Colonic mucosa (tissue), 4 donors: ENCODE measurements at regions not wholly inside any gene's neighbourhood (a gene's known extent, or its start where the extent isn't known, plus 50 kb on each side); places are given as distances from the start of the nearest gene placed in this dataset.

ENCODE experiments used
- DNase-seq: peaks from one replicate; pipeline ENCODE4 v3.0.0-alpha.2; 2020
- H3K27ac ChIP-seq: fragments of 200-600 bp; one replicate; pipeline ENCODE4 v1.8.0; 2021
- H3K27me3 ChIP-seq: fragments of 200-600 bp; one replicate; pipeline ENCODE4 v1.8.0; 2021
- H3K36me3 ChIP-seq: fragments of 200-600 bp; one replicate; pipeline ENCODE4 v1.8.0; 2021
- H3K4me1 ChIP-seq: fragments of 200-600 bp; one replicate; pipeline ENCODE4 v1.8.0; 2021; ENCODE audit warnings: mild to moderate bottlenecking
- H3K4me3 ChIP-seq: fragments of 200-600 bp; one replicate; pipeline ENCODE4 v1.8.0; 2021
- H3K9ac ChIP-seq, 2 donors: one replicate each; pipeline ENCODE4 v1.7.0; 2013; ENCODE audit warnings: control low read depth in 2 of 2, low read depth in 2 of 2, low read length in 2 of 2
- H3K9me3 ChIP-seq: fragments of 200-600 bp; one replicate; pipeline ENCODE4 v1.8.0; 2021
- CTCF ChIP-seq: fragments of 200-600 bp; IDR thresholded peaks from one replicate; pipeline ENCODE4 v1.8.0; 2022; ENCODE audit warnings: antibody characterized with exemption, mild to moderate bottlenecking
- intact Hi-C: fragments of 100-400 bp; cut with DNase I; formaldehyde crosslinking; loops from one replicate; pipeline ENCODE4 v1.14.1; 2022
- donor health status: healthy.
- donor health status: DM: no; HTN: no; CAD: no.
- donor health status: DM: no; HTN: no; CAD: no.

- no peak for TF ChIP-seq CTCF
- H3K9ac ChIP-seq = no peak overlapping the region
- H3K27ac ChIP-seq = no peak overlapping the region
- H3K36me3 ChIP-seq = no peaks in the 10 kb centered on the region
- intact Hi-C loops = no loop called here
- no peaks in the 10 kb centered on the region for H3K27me3 ChIP-seq
- no peak for DNase-seq
- H3K9me3 ChIP-seq = no peaks in the 10 kb centered on the region
- no peaks in the 10 kb centered on the region for H3K4me1 ChIP-seq
- H3K4me3 ChIP-seq = no peak overlapping the region
These were observed 105.1 kb upstream of the TOX3 start for GRCh38 chr16:52652033-52652432.

- H3K9me3 ChIP-seq = no peaks in the 10 kb centered on the region
- no peak overlapping the region for H3K4me3 ChIP-seq
- no peak overlapping the region for H3K9ac ChIP-seq
- H3K4me1 ChIP-seq = no peaks in the 10 kb centered on the region
- no peak overlapping the region for H3K27ac ChIP-seq
- H3K27me3 ChIP-seq = no peaks in the 10 kb centered on the region
- no peak for TF ChIP-seq CTCF
- intact Hi-C loops = no loop called here
- no peak for DNase-seq
- no peaks in the 10 kb centered on the region for H3K36me3 ChIP-seq
These were observed 103.8 kb upstream of the TOX3 start for GRCh38 chr16:52650789-52651188.

GRCh38 chr16:52650318-52650717 lies 103.4 kb upstream of the TOX3 start:
- Histone ChIP-seq H3K36me3 (no peaks in the 10 kb centered on the region), H3K9ac (no peak overlapping the region), H3K27me3 (no peaks in the 10 kb centered on the region), H3K9me3 (no peaks in the 10 kb centered on the region), H3K27ac (no peak overlapping the region), H3K4me3 (no peak overlapping the region), H3K4me1 (no peaks in the 10 kb centered on the region)
- DNase-seq = no peak
- intact Hi-C loops = no loop called here
- TF ChIP-seq CTCF = no peak

GRCh38 chr16:52649870-52650269 lies 102.9 kb upstream of the TOX3 start:
- no peak for DNase-seq
- intact Hi-C loops = no loop called here
- H3K4me1 ChIP-seq = no peaks in the 10 kb centered on the region
- H3K27ac ChIP-seq = no peak overlapping the region
- H3K9ac ChIP-seq = no peak overlapping the region
- no peaks in the 10 kb centered on the region for H3K36me3 ChIP-seq
- no peaks in the 10 kb centered on the region for H3K27me3 ChIP-seq
- TF ChIP-seq CTCF = no peak
- H3K9me3 ChIP-seq = no peaks in the 10 kb centered on the region
- no peak overlapping the region for H3K4me3 ChIP-seq

GRCh38 chr16:52647588-52647987 lies 100.6 kb upstream of the TOX3 start:
- Histone ChIP-seq H3K4me1 (no peaks in the 10 kb centered on the region), H3K9me3 (no peaks in the 10 kb centered on the region), H3K27me3 (no peaks in the 10 kb centered on the region), H3K4me3 (no peak overlapping the region), H3K9ac (no peak overlapping the region), H3K27ac (no peak overlapping the region), H3K36me3 (no peaks in the 10 kb centered on the region)
- intact Hi-C loops = no loop called here
- DNase-seq = no peak
- no peak for TF ChIP-seq CTCF

GRCh38 chr16:52643006-52643405 lies 96.1 kb upstream of the TOX3 start:
- no peaks in the 10 kb centered on the region for H3K9me3 ChIP-seq
- intact Hi-C loops = no loop called here

More at GRCh38 chr16:52643006-52643405, 96.1 kb upstream of the TOX3 start:
- no peaks in the 10 kb centered on the region for H3K4me1 ChIP-seq
- H3K27me3 ChIP-seq = no peaks in the 10 kb centered on the region
- H3K36me3 ChIP-seq = no peaks in the 10 kb centered on the region
- H3K27ac ChIP-seq = no peak overlapping the region
- H3K4me3 ChIP-seq = no peak overlapping the region
- no peak overlapping the region for H3K9ac ChIP-seq
- DNase-seq = no peak
- no peak for TF ChIP-seq CTCF
